Esophagus squamous epithelium (tissue), 5 donors: ENCODE measurements at regions not wholly inside any gene's neighbourhood (a gene's known extent, or its start where the extent isn't known, plus 50 kb on each side); places are given as distances from the start of the nearest gene placed in this dataset.
"Not testable (repeated sequence)": the region's sequence is repeated elsewhere in the genome, so short reads cannot be mapped to it uniquely, and the experiment has no call there.

Source experiments
- DNase-seq: peaks from one replicate; lab custom pipeline; 2025; lab: John Stamatoyannopoulos, UW
- H3K27ac ChIP-seq, 4 donors: fragments of 200-600 bp; sonication (generic); one replicate each; pipeline ENCODE4 v1.5.1; 2016 to 2019; ENCODE audit warnings: mild to moderate bottlenecking in 1 of 4
- H3K27me3 ChIP-seq, 4 donors: fragments of 200-600 bp; sonication (generic); 1 replicate in 3 of 4; 2 replicates in 1 of 4; pipeline versions ENCODE4 v1.5.1 to v1.6.0; 2017 to 2021; ENCODE audit warnings: antibody characterized with exemption in 1 of 4
- H3K36me3 ChIP-seq, 3 donors: fragments of 200-600 bp; sonication (generic); one replicate each; pipeline ENCODE4 v1.5.1; 2016 to 2019
- H3K4me1 ChIP-seq, 3 donors: fragments of 200-600 bp; sonication (generic); one replicate each; pipeline ENCODE4 v1.5.1; 2017 to 2019
- H3K4me3 ChIP-seq, 4 donors: fragments of 200-600 bp; sonication (generic); 1 replicate in 3 of 4; 2 replicates in 1 of 4; pipeline ENCODE4 v1.5.1; 2016 to 2019; ENCODE audit warnings: mild to moderate bottlenecking in 2 of 4, moderate library complexity in 1 of 4
- H3K9me3 ChIP-seq, 3 donors: fragments of 200-600 bp; sonication (generic); one replicate each; pipeline ENCODE4 v1.5.1; 2016 to 2019
- POLR2A ChIP-seq, 4 donors: fragments of 450-650 bp; IDR thresholded peaks; one replicate each; pipeline ENCODE4 v1.6.1; 2017; ENCODE audit warnings: antibody characterized with exemption in 4 of 4, mild to moderate bottlenecking in 4 of 4, moderate library complexity in 3 of 4
- WGBS, 2 donors: methylation state at CpG; one replicate each; pipeline ENCODE4 v1.1.5; 2018; 5-methylcytosine and 5-hydroxymethylcytosine counted together
- intact Hi-C: fragments of 100-400 bp; cut with DNase I; formaldehyde crosslinking; loops from one replicate; pipeline ENCODE4 v1.15.0; 2022
- TF ChIP-seq, protein P1 (sequence below), 6 experiments: fragments of 450-650 bp in 4 of 6; fragments of 200-600 bp in 2 of 6; sonication (generic) in 2 of 6; IDR thresholded peaks; one replicate each; pipeline ENCODE4 v1.5.1; 2016 to 2019; ENCODE audit warnings: antibody characterized with exemption in 6 of 6, mild to moderate bottlenecking in 4 of 6, moderate library complexity in 4 of 6
- donor health status: DM: yes; HTN: yes; CAD: no.

DNA sequence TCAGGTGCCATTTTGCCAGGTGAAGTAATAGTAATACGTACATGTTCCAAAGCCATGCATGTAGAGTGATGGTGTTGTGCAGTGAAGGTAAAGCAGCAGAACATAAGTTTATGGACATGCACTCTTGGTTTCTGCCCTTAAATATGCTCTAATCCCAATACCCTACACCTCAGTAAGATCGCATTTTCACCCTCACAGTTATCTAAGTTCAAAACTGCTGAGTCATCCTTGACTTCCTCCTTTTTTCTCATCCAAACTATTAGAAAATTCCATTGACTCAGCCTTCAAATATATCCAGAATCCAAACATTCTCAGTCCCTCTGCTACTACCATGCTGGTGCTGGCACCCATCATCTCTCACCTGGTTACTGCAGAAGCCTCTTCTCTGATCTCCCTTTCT is 652.9 kb upstream of the IGFBP7 start:
- H3K4me1 ChIP-seq, result no peaks in the 10 kb centered on the region
- H3K27me3 ChIP-seq, result no peaks in the 10 kb centered on the region
- no peaks in the 10 kb centered on the region for H3K36me3 ChIP-seq
- H3K9me3 ChIP-seq, result no peaks in the 10 kb centered on the region
- intact Hi-C loops, result no loop called here
- H3K4me3 ChIP-seq, result no peak overlapping the region
- H3K27ac ChIP-seq, result no peak overlapping the region
- no peak for DNase-seq
- no peak for TF ChIP-seq POLR2A (IDR thresholded peaks at IDR 0.05)
- TF ChIP-seq, protein P1, sequence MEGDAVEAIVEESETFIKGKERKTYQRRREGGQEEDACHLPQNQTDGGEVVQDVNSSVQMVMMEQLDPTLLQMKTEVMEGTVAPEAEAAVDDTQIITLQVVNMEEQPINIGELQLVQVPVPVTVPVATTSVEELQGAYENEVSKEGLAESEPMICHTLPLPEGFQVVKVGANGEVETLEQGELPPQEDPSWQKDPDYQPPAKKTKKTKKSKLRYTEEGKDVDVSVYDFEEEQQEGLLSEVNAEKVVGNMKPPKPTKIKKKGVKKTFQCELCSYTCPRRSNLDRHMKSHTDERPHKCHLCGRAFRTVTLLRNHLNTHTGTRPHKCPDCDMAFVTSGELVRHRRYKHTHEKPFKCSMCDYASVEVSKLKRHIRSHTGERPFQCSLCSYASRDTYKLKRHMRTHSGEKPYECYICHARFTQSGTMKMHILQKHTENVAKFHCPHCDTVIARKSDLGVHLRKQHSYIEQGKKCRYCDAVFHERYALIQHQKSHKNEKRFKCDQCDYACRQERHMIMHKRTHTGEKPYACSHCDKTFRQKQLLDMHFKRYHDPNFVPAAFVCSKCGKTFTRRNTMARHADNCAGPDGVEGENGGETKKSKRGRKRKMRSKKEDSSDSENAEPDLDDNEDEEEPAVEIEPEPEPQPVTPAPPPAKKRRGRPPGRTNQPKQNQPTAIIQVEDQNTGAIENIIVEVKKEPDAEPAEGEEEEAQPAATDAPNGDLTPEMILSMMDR (IDR thresholded peaks at IDR 0.05), result no peak
- 66 to 88% methylated on average over 2 of the region's 2 CpGs for WGBS, 2 donors

GRCh38 chr4:57740625-57741190 is 630.5 kb upstream of the IGFBP7 start:
- Histone ChIP-seq H3K27me3 (no peaks in the 10 kb centered on the region), H3K9me3 (peaks cover 0 to 12% (median 0%) of the 10 kb centered on the region in 3 donors), H3K36me3 (no peaks in the 10 kb centered on the region), H3K4me3 (no peak overlapping the region), H3K4me1 (no peaks in the 10 kb centered on the region), H3K27ac (no peak overlapping the region)
- DNase-seq, result no peak
- TF ChIP-seq, protein P1 (IDR thresholded peaks at IDR 0.05), result no peak
- no peak for TF ChIP-seq POLR2A (IDR thresholded peaks at IDR 0.05)
- intact Hi-C loops, result no loop called here
- 88 to 91% methylated on average over 1 of the region's 1 CpG for WGBS, 2 donors

- intact Hi-C loops, result no loop called here
- Histone ChIP-seq H3K36me3 (no peaks in the 10 kb centered on the region), H3K27me3 (no peaks in the 10 kb centered on the region), H3K27ac (no peak overlapping the region), H3K4me3 (no peak overlapping the region), H3K4me1 (no peaks in the 10 kb centered on the region), H3K9me3 (no peaks in the 10 kb centered on the region)
- 59 to 69% methylated on average over 3 of the region's 3 CpGs for WGBS, 2 donors
- TF ChIP-seq POLR2A (IDR thresholded peaks at IDR 0.05), result no peak
- TF ChIP-seq, protein P1 (IDR thresholded peaks at IDR 0.05), result no peak
- DNase-seq, result no peak
These were observed 626.6 kb upstream of the IGFBP7 start for GRCh38 chr4:57736781-57737180.

DNA sequence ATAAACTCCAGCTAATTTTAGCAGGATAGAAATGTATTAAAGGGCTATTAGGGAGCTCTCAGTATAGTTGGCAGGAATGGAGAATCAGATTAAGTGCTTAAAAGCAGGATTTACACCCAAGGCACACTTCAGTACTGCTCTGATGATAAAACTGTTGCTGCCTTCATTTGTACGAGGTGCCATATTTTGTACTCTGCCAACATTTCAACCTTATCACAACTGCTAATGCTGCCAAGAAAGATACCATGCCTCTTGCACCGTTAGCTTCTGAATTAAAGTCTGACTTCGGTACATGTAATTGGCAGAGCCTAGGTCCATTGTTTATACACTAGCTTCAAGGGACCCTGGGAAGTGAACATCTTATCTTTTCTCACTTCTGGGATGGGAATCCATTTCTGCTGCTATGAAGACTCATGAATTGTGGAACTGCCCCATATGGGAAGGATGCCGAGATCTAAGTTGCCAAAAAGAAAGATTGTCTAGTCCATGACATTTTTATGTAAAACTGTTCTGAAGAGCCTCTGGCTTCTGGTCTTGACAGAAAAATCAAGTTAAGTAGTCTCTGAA is 624.0 kb upstream of the IGFBP7 start:
- H3K36me3 ChIP-seq, result no peaks in the 10 kb centered on the region
- TF ChIP-seq, protein P1 (IDR thresholded peaks at IDR 0.05), result no peak
- no peak for TF ChIP-seq POLR2A (IDR thresholded peaks at IDR 0.05)
- WGBS, 2 donors, result 63 to 81% methylated on average over 4 of the region's 4 CpGs
- H3K9me3 ChIP-seq, result no peaks in the 10 kb centered on the region
- DNase-seq, result no peak
- no peaks in the 10 kb centered on the region for H3K27me3 ChIP-seq
- no peak overlapping the region for H3K4me3 ChIP-seq
- H3K27ac ChIP-seq, result no peak overlapping the region
- intact Hi-C loops, result no loop called here
- H3K4me1 ChIP-seq, result no peaks in the 10 kb centered on the region

DNA sequence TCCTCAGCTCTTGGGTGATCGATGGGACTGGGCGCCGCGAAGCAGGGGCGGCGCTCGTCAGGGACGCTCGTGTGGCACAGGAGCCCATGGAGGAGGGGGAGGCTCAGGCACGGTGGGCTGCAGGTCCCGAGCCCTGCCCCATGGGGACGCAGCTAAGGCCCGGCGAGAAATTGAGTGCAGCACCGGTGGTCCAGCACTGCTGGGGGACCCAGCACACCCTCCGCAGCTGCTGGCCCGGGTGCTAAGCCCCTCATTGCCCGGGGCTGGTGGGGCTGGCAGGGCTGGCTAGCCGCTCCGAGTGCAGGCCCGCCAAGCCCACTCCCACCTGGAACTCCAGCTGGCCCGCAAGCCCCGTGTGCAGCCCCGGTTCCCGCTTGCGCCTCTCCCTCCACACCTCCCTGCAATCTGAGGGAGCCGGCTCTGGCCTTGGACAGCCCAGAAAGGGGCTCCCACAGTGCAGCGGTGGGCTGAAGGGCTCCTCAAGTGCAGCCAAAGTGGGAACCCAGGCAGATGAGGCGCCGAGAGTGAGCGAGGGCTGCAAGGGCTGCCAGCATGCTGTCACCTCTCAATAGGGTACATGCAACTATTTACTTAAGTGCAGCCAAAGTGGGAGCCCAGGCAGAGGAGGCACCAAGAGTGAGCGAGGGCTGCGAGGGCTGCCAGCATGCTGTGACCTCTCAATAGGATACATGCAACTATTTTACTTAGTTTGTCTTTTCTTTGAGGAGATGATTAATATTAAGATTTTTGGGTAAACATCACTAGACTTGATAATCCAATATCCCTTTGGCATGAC is 619.8 kb upstream of the IGFBP7 start:
- H3K9me3 ChIP-seq, DNase-seq, H3K4me1 ChIP-seq, H3K4me3 ChIP-seq, H3K36me3 ChIP-seq, H3K27me3 ChIP-seq, intact Hi-C loops, H3K27ac ChIP-seq: not testable (repeated sequence)
- 70 to 96% methylated on average over 5 to 15 of the region's 33 CpGs for WGBS, 2 donors
